GM21447 (cell line): ENCODE measurements at regions not wholly inside any gene's neighbourhood (a gene's known extent, or its start where the extent isn't known, plus 50 kb on each side); places are given as distances from the start of the nearest gene placed in this dataset.

ENCODE experiments used
- ATAC-seq: cut with Tn5 transposase; IDR thresholded peaks from one replicate; pipeline ENCODE4 v1.9.1; 2021; ENCODE audit not compliant: unreplicated experiment

GRCh38 chr22:48899523-48900326 lies 927.9 kb downstream of the BRD1 start:
- no peak for ATAC-seq

GRCh38 chr22:48898524-48899250 lies 929.0 kb downstream of the BRD1 start:
- no peak for ATAC-seq

- ATAC-seq, result no peak
Measured at GRCh38 chr22:48897645-48898370, 929.9 kb downstream of the BRD1 start.

- no peak for ATAC-seq
Measured at GRCh38 chr22:48896766-48897644, 930.7 kb downstream of the BRD1 start.

GRCh38 chr22:48895831-48896765 lies 931.6 kb downstream of the BRD1 start:
- ATAC-seq, result no peak

- no peak for ATAC-seq
Measured at GRCh38 chr22:48895336-48895735, 932.3 kb downstream of the BRD1 start.

- ATAC-seq, result no peak
Measured at GRCh38 chr22:48894804-48895250, 932.8 kb downstream of the BRD1 start.

GRCh38 chr22:48894064-48894671 lies 933.5 kb downstream of the BRD1 start:
- ATAC-seq, result no peak

GRCh38 chr22:48893288-48894063 lies 934.2 kb downstream of the BRD1 start:
- no peak for ATAC-seq

GRCh38 chr22:48892578-48893287 lies 934.9 kb downstream of the BRD1 start:
- ATAC-seq, result no peak

- no peak for ATAC-seq
Measured at GRCh38 chr22:48891688-48892577, 935.7 kb downstream of the BRD1 start.

GRCh38 chr22:48890693-48891554 lies 936.7 kb downstream of the BRD1 start:
- ATAC-seq, result no peak

- ATAC-seq, result no peak
Measured at GRCh38 chr22:48889887-48890692, 937.6 kb downstream of the BRD1 start.

- ATAC-seq, result no peak
Measured at GRCh38 chr22:48889209-48889830, 938.4 kb downstream of the BRD1 start.
